ENCODE measurements at regions not wholly inside any gene's neighbourhood (a gene's known extent, or its start where the extent isn't known, plus 50 kb on each side); places are given as distances from the start of the nearest gene placed in this dataset.
"Not testable (repeated sequence)": the region's sequence is repeated elsewhere in the genome, so short reads cannot be mapped to it uniquely, and the experiment has no call there.

GRCh38 chr4:36609661-36610060 is 328.2 kb downstream of the DTHD1 start (continued):
- TF ChIP-seq, protein P1, sequence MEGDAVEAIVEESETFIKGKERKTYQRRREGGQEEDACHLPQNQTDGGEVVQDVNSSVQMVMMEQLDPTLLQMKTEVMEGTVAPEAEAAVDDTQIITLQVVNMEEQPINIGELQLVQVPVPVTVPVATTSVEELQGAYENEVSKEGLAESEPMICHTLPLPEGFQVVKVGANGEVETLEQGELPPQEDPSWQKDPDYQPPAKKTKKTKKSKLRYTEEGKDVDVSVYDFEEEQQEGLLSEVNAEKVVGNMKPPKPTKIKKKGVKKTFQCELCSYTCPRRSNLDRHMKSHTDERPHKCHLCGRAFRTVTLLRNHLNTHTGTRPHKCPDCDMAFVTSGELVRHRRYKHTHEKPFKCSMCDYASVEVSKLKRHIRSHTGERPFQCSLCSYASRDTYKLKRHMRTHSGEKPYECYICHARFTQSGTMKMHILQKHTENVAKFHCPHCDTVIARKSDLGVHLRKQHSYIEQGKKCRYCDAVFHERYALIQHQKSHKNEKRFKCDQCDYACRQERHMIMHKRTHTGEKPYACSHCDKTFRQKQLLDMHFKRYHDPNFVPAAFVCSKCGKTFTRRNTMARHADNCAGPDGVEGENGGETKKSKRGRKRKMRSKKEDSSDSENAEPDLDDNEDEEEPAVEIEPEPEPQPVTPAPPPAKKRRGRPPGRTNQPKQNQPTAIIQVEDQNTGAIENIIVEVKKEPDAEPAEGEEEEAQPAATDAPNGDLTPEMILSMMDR (IDR thresholded peaks at IDR 0.05; ENCODE audit: poor library complexity, severe bottlenecking) = no peak
- TF ChIP-seq RAD21 (conservative IDR thresholded peaks at IDR 0.05) (no peak), TAF1 (IDR thresholded peaks at IDR 0.05; ENCODE audit: low read depth) (no peak)

- H4K20me1 ChIP-seq (ENCODE audit: insufficient read depth) = no peaks in the 10 kb centered on the region
- no peaks in the 10 kb centered on the region for H3K27me3 ChIP-seq (ENCODE audit: insufficient read depth, low read depth, low read length)
- H3K36me3 ChIP-seq (ENCODE audit: insufficient read depth, low read length) = no peaks in the 10 kb centered on the region
- no peaks in the 10 kb centered on the region for H3K9me2 ChIP-seq (ENCODE audit: insufficient read depth, low read length)
- no peaks in the 10 kb centered on the region for H3F3A ChIP-seq (ENCODE audit: insufficient read depth, low read length, poor library complexity, severe bottlenecking)
- H3K4me2 ChIP-seq (ENCODE audit: low read length) = no peak overlapping the region
- H3K4me3 ChIP-seq (ENCODE audit: low read length) = no peak overlapping the region
- no peaks in the 10 kb centered on the region for H3K79me2 ChIP-seq (replicated peaks; ENCODE audit: insufficient read depth, low read length)
- peaks cover 5% of the 10 kb centered on the region for H3K9me3 ChIP-seq (ENCODE audit: low read length)
- no peak overlapping the region for H2AFZ ChIP-seq (ENCODE audit: low read depth, low read length)
- TF ChIP-seq, protein P1 (IDR thresholded peaks at IDR 0.05; ENCODE audit: poor library complexity, severe bottlenecking) = no peak
- no peak for TF ChIP-seq REST (IDR thresholded peaks at IDR 0.05; ENCODE audit: borderline replicate concordance)
- no peak for TF ChIP-seq EP300 (conservative IDR thresholded peaks at IDR 0.05; ENCODE audit: poor library complexity, severe bottlenecking)
- no peak for TF ChIP-seq MXI1 (conservative IDR thresholded peaks at IDR 0.05; ENCODE audit: poor library complexity, severe bottlenecking)
- TF ChIP-seq EZH2 (IDR thresholded peaks at IDR 0.05; ENCODE audit: borderline replicate concordance, insufficient read depth, low read length, poor library complexity, severe bottlenecking) = no peak
- no peak for TF ChIP-seq RAD21 (conservative IDR thresholded peaks at IDR 0.05)
- no peak for TF ChIP-seq POLR2AphosphoS5 (IDR thresholded peaks at IDR 0.05)
- no peak for TF ChIP-seq TAF1 (IDR thresholded peaks at IDR 0.05; ENCODE audit: low read depth)
- no peak for TF ChIP-seq SMC3 (conservative IDR thresholded peaks at IDR 0.05; ENCODE audit: poor library complexity)
- no peak overlapping the region for H3K9ac ChIP-seq (ENCODE audit: low read length)
- H3K27ac ChIP-seq (ENCODE audit: low read length) = no peak overlapping the region
Observed at GRCh38 chr4:36610628-36611027, 329.2 kb downstream of the DTHD1 start.

DNA sequence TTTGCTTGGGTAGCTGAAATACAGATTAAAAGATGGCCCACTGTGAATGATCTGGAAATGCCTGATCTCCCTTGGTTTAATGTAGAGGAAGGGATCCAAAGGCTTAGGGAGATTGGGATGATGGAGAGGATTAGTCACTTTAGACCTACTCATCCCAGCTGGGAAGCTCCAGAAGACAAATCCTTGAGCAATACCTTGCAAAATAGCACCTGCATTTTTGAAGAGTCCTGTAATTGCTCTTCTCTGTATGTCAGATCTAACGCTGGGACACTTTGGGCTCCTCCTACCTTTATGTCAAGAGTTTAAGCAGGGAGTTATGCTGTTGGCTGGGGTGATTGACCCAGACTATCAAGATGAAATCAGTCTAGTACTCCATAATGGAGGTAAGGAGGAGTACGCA is 331.7 kb downstream of the DTHD1 start:
- not testable (repeated sequence) for H3K27me3 ChIP-seq (ENCODE audit: insufficient read depth, low read depth, low read length); H3K4me3 ChIP-seq (ENCODE audit: low read length); H3K27ac ChIP-seq (ENCODE audit: low read length); H3F3A ChIP-seq (ENCODE audit: insufficient read depth, low read length, poor library complexity, severe bottlenecking); H3K9ac ChIP-seq (ENCODE audit: low read length); H3K9me3 ChIP-seq (ENCODE audit: low read length); H3K9me2 ChIP-seq (ENCODE audit: insufficient read depth, low read length); H3K79me2 ChIP-seq (replicated peaks; ENCODE audit: insufficient read depth, low read length); H3K36me3 ChIP-seq (ENCODE audit: insufficient read depth, low read length); H4K20me1 ChIP-seq (ENCODE audit: insufficient read depth); H2AFZ ChIP-seq (ENCODE audit: low read depth, low read length); H3K4me2 ChIP-seq (ENCODE audit: low read length)

Data from neural cell (in vitro differentiated cells).